Activated naive CD4-positive, alpha-beta T cell treated with anti-CD3 and anti-CD28 coated beads, Interleukin-2, amount 10 ng/mL, durations not matched to agents 7 days and 5 days (primary cell): ENCODE measurements at regions not wholly inside any gene's neighbourhood (a gene's known extent, or its start where the extent isn't known, plus 50 kb on each side); places are given as distances from the start of the nearest gene placed in this dataset.
"Not testable (repeated sequence)": the region's sequence is repeated elsewhere in the genome, so short reads cannot be mapped to it uniquely, and the experiment has no call there.

ENCODE experiments used
- CTCF ChIA-PET: fragments of 350-600 bp; sonication (Branson Sonifier 250); formaldehyde crosslinking; loops from one replicate; lab custom pipeline; 2021; ENCODE audit warnings: antibody characterized with exemption; lab: Charles Lee
- DNase-seq: peaks from one replicate; pipeline ENCODE4 v3.0.0-alpha.2; 2020
- H3K27ac Mint-ChIP-seq: one replicate; pipeline ENCODE4 v1.8.0; 2021; ENCODE audit warnings: mild to moderate bottlenecking, moderate library complexity, mixed read lengths
- H3K27me3 Mint-ChIP-seq: one replicate; pipeline ENCODE4 v1.8.0; 2021; ENCODE audit warnings: mild to moderate bottlenecking, mixed read lengths
- H3K36me3 Mint-ChIP-seq: one replicate; pipeline ENCODE4 v1.8.0; 2021; ENCODE audit warnings: mixed read lengths
- H3K4me1 Mint-ChIP-seq: one replicate; pipeline ENCODE4 v1.8.0; 2021; ENCODE audit warnings: mixed read lengths
- H3K4me3 Mint-ChIP-seq: one replicate; pipeline ENCODE4 v1.8.0; 2021; ENCODE audit warnings: mild to moderate bottlenecking, moderate library complexity, mixed read lengths
- H3K9me3 Mint-ChIP-seq: one replicate; pipeline ENCODE4 v1.8.0; 2021; ENCODE audit warnings: mixed read lengths

DNA sequence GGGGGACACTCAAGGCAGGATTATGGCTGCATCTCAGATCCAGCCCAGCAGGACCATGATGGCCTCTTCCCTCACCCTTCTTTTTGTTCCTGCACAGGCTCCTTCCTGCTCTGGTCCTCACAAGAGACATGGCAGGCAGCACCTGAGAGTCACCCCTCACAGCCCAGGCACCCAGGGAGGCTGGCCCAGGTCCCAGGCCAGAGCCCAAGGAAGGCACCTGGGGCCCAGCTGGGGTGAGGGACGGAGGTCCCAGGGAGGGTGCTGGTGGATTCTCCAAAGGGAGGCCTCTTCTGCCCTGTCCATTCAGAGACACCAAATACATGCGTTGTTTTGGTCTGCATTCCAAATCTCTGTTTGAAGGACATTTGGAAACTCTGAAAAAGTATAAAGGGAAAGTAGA lies 285.4 kb upstream of the HS6ST1 start:
- no peaks in the 10 kb centered on the region for H3K27me3 Mint-ChIP-seq
- CTCF ChIA-PET = no interaction called here
- no peak overlapping the region for H3K27ac Mint-ChIP-seq
- DNase-seq = peak; percentile 14
- no peaks in the 10 kb centered on the region for H3K9me3 Mint-ChIP-seq
- H3K4me1 Mint-ChIP-seq = no peaks in the 10 kb centered on the region
- H3K4me3 Mint-ChIP-seq = no peak overlapping the region
- no peaks in the 10 kb centered on the region for H3K36me3 Mint-ChIP-seq

DNA sequence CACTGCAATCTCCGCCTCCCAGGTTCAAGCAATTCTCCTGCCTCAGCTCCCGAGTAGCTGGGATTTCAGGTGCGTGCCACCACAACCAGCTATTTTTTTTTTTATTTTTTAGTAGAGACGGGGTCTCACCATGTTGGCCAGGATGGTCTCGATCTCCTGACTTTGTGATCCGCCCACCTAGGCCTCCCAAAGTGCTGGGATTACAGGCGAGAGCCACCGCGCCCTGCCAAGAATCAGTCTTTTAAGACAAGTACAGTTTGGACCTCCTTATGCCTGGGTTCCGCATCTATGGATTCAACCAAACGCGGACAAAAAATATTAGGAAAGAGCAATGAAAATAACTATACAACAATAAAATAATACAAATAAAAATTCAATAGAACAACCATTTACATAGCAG lies 285.9 kb upstream of the HS6ST1 start:
- DNase-seq, H3K4me1 Mint-ChIP-seq, CTCF ChIA-PET, H3K36me3 Mint-ChIP-seq, H3K9me3 Mint-ChIP-seq, H3K27me3 Mint-ChIP-seq, H3K27ac Mint-ChIP-seq, H3K4me3 Mint-ChIP-seq: not testable (repeated sequence)

DNA sequence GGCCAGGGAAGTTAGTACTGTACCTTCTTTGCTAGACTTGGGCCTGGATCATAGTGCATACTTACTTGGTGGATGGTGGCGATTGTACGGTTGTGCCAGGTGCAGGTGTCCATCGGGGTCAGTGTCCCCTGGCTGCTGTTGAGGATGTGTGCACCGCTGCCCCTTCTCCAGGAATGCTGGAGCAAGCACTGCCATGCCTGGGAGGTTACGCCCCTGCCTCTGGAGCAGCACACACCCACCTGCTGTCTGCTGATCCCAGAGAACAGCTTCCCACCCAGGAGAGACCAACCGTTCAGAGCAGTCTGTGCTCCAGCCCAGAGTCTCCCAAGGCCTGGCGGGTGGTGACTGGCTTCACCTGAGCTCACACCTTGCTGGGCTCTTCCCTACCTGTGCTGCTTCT lies 286.8 kb upstream of the HS6ST1 start:
- Mint-ChIP-seq H3K9me3 (no peaks in the 10 kb centered on the region), H3K4me1 (no peaks in the 10 kb centered on the region), H3K27me3 (no peaks in the 10 kb centered on the region), H3K27ac (no peak overlapping the region), H3K4me3 (no peak overlapping the region), H3K36me3 (no peaks in the 10 kb centered on the region)
- CTCF ChIA-PET = no interaction called here
- peak; percentile 14 for DNase-seq

DNA sequence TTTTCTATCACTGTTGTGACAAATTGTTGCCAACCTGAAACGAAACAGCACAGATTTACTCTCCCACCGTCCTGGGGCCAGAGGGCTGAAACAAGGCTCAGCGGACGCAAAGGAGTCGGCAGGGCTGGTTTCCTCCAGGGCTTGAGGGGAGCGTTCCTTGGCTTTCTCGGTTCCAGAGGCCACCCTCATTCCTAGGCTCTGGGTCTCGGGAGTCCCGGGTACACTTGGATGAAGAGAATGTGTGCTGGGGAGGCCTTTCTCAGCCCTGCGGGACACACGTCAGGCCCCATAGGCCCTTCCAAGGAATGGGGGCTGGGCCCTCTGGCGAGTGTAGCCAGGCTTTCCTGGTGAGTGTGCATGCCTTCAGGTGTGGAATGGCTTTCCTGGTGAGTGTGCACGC lies 287.3 kb upstream of the HS6ST1 start:
- CTCF ChIA-PET = no interaction called here
- DNase-seq = peak; percentile 17
- Mint-ChIP-seq H3K9me3 (no peaks in the 10 kb centered on the region), H3K27me3 (no peaks in the 10 kb centered on the region), H3K4me3 (no peak overlapping the region), H3K27ac (no peak overlapping the region), H3K36me3 (no peaks in the 10 kb centered on the region), H3K4me1 (no peaks in the 10 kb centered on the region)

DNA sequence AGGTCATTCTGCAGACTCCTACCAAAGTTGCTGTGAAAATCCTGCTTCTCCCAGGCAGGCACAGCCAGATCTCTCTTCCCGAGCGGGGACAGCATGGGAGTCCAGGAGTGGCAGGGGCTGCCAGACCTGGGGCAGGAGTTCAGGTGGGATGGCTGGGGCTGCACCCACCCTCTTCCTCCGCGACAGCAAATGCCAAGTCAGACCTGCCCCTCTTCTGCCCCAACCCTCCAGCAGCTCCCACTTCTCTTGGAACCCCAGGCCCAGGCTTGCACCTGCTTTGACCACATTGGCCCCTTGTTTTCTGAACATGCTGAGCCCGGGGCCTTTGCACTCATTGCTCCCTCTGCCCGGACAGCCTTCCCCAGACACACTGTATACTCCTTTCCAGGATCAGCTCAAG lies 288.2 kb upstream of the HS6ST1 start:
- Mint-ChIP-seq H3K27me3 (no peaks in the 10 kb centered on the region), H3K27ac (no peak overlapping the region), H3K9me3 (no peaks in the 10 kb centered on the region), H3K36me3 (no peaks in the 10 kb centered on the region), H3K4me1 (no peaks in the 10 kb centered on the region), H3K4me3 (no peak overlapping the region)
- CTCF ChIA-PET = no interaction called here
- DNase-seq = peak; percentile 15

DNA sequence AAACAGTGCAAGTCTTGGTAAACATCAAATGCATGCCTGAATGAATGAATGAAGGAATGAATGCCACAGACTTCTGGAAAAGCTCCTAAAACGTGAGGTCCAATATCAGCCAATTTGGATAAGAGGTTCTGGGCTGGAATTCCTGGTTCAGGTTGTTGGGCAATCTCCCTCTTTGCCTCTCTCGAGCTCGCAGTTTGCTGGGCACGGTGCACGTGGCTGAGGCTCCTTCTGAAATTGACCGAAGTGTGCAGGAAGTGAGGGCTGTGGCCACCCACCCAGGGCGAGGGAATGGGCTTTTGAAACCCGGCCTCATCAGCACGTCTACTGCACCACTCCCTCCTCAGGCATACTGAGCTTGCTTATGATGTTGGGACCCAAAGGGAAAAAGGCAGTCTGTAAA lies 288.8 kb upstream of the HS6ST1 start:
- peak; percentile 4 for DNase-seq
- Mint-ChIP-seq H3K4me3 (no peak overlapping the region), H3K36me3 (no peaks in the 10 kb centered on the region), H3K27ac (no peak overlapping the region), H3K9me3 (no peaks in the 10 kb centered on the region), H3K4me1 (no peaks in the 10 kb centered on the region), H3K27me3 (no peaks in the 10 kb centered on the region)
- CTCF ChIA-PET = no interaction called here

DNA sequence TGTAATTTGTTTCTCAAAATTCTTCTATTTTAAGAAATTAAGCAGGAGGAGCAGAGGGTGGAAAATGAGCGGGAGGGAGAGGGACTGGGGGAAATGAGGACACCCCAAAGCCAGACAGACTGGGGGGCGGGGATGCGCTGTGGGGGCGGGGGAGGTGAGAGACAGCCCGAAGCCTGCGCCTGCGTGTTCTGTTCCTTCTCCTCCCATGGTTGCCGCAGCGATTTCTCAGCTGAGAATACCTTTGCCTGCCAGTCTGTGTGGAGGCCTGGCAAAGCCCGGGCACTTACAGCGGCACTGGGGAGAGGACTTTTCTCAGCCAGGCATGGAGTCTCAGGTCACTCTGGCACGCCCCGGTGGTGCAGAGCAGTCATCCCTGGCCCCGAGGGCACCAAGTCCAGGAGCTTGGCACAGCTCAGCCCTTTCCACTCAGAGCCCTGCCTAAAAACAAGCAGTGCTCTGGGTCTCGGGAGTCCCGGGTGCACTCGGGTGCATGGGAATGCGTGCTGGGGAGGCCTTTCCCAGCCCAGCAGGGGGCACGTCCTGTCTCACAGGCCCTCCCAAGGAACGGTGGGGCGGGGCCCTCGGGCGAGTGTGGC lies 289.3 kb upstream of the HS6ST1 start:
- no peak overlapping the region for H3K27ac Mint-ChIP-seq
- no peak for DNase-seq
- no peaks in the 10 kb centered on the region for H3K4me1 Mint-ChIP-seq
- H3K4me3 Mint-ChIP-seq = no peak overlapping the region
- no peaks in the 10 kb centered on the region for H3K9me3 Mint-ChIP-seq
- CTCF ChIA-PET = no interaction called here
- no peaks in the 10 kb centered on the region for H3K27me3 Mint-ChIP-seq
- H3K36me3 Mint-ChIP-seq = no peaks in the 10 kb centered on the region

DNA sequence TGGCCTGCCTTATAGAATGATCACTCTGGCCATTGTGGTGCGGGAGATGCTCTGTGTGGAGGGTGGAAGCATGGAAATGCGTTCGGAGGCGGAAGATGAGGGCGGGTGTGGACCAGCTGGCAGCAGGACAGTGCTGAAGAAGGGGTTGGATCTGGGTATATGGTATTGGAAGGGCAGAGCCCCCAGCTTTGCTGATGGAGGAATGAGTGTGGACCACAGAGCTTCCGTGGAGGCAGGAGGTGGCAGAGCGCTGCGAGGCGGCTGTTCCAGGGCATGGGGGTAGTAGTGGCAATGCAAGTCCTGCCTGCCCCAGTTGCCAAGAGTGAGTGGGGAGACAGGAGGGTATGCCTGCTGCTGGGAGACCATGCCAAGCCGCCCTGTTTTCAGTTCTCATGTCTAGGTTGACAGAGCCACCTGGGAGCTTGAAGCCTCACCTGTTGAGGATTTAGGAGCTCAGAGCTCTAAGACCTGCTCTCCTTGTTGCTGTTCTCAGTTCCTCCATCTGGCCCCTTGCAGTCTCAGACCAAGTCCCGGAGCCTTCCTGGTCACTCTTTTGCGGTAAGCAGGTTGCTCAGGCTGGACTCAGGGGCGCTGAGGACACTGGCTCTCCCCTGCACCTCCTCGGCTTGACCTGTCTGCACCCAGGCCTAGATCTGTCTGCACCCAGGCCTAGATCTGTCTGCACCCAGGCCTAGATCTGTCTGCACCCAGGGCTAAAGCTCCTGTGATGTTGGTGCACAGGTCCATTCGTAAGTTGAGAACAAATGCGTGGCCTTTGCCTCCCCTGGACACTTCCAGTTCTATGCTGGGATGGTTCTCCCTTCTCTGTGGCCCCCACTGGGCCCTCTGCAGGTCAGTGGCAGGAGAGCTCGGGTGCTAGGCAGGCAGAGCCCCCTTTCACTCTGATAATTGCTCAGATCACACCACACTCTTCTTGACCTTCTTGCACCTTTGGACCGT lies 290.5 kb upstream of the HS6ST1 start:
- no peak overlapping the region for H3K4me3 Mint-ChIP-seq
- H3K27me3 Mint-ChIP-seq = no peaks in the 10 kb centered on the region
- H3K27ac Mint-ChIP-seq = no peak overlapping the region
- no peaks in the 10 kb centered on the region for H3K4me1 Mint-ChIP-seq
- DNase-seq = no peak
- H3K36me3 Mint-ChIP-seq = no peaks in the 10 kb centered on the region
- H3K9me3 Mint-ChIP-seq = no peaks in the 10 kb centered on the region
- CTCF ChIA-PET = no interaction called here

DNA sequence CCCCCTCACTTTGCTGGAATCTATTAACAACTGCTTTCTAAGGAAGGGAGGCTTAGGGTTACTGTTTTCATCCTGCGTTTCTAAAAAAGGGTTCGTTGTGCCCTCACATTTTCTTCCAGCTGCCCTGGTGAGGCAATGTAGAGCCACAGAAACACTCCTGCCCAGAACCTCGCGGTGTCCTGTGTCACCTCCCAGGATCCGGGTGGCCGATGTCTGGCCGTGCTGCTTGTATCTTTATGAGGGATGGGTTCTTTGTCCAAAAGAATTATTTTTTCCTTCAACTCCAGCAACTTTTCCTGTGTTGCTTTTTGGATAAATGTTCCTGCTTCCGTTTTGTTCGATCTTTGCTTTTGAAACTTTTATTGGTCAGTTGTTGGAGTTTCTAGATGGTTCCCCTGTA lies 291.8 kb upstream of the HS6ST1 start:
- no peak for DNase-seq
- no peaks in the 10 kb centered on the region for H3K4me1 Mint-ChIP-seq
- H3K27me3 Mint-ChIP-seq = no peaks in the 10 kb centered on the region
- H3K36me3 Mint-ChIP-seq = no peaks in the 10 kb centered on the region
- CTCF ChIA-PET = no interaction called here
- no peak overlapping the region for H3K4me3 Mint-ChIP-seq
- no peak overlapping the region for H3K27ac Mint-ChIP-seq
- peaks cover 4% of the 10 kb centered on the region for H3K9me3 Mint-ChIP-seq

DNA sequence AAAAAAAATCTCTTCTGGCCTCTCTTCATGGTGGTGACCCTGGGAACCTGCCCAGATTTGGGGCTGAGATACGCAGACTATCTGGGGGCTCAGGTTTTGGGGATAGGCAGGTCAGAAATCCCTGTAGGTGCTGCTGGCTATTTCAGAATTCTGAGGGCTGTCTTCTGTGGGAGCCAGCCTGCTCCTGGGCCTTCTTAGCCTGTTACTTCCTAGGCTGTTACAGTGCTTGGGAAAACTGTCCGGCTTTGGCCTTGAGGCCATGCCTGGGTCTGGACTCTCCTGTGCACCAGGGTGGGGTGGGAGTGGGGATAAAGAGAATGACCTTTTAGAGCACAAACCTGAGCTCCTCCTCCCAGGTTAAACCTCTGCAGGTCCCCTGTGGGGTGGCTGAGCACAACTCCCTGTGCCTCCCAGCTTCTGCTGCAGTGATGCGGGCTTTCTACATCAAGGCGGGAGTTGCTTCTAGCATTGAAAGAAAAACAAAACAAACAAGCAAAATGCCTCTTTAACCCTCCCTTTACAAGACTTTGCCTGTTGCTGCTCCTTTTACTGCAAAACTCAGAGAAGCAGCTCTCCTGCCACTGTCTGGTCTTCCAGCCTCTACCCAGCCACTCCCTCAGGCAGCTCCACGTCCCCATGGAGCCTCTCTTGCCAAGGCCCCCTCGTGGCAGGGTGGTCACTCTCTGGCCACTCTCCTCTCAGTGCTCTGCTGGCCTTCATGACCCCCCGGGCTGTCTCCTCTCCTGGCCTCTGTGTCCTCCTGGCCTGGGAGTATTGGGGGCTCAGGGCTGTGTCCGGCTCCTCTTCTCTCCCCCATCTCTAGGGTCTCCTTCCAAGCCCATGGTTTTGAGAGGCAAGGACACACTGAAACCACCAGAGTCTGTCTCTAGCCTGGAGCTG lies 293.0 kb upstream of the HS6ST1 start:
- H3K27ac Mint-ChIP-seq = no peak overlapping the region
- H3K36me3 Mint-ChIP-seq = no peaks in the 10 kb centered on the region
- no peaks in the 10 kb centered on the region for H3K27me3 Mint-ChIP-seq
- peaks cover 4% of the 10 kb centered on the region for H3K9me3 Mint-ChIP-seq
- H3K4me1 Mint-ChIP-seq = no peaks in the 10 kb centered on the region
- H3K4me3 Mint-ChIP-seq = no peak overlapping the region
- CTCF ChIA-PET = no interaction called here
- DNase-seq = no peak

DNA sequence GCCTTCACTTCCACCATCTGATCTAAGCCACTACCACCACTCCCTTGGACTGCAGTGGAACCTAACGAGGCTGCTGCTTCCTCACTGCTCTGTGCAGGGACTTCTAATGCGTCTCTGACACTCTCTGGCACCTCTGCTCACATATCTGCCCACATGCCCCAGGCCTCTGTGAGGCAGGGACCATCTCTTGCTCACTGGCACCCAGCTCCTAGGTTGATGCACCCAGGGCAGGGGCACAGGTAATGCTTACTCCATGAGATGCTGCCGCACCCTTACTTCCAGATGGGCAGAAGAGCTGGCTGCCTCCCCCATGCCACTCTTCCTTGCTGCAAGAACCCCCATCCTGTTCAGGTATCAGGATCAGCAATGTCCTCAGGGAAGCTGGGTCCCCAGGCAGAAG lies 294.0 kb upstream of the HS6ST1 start:
- no peaks in the 10 kb centered on the region for H3K36me3 Mint-ChIP-seq
- H3K4me3 Mint-ChIP-seq = no peak overlapping the region
- CTCF ChIA-PET = no interaction called here
- H3K27ac Mint-ChIP-seq = no peak overlapping the region
- peaks cover 4% of the 10 kb centered on the region for H3K9me3 Mint-ChIP-seq
- no peaks in the 10 kb centered on the region for H3K4me1 Mint-ChIP-seq
- DNase-seq = no peak
- H3K27me3 Mint-ChIP-seq = no peaks in the 10 kb centered on the region

DNA sequence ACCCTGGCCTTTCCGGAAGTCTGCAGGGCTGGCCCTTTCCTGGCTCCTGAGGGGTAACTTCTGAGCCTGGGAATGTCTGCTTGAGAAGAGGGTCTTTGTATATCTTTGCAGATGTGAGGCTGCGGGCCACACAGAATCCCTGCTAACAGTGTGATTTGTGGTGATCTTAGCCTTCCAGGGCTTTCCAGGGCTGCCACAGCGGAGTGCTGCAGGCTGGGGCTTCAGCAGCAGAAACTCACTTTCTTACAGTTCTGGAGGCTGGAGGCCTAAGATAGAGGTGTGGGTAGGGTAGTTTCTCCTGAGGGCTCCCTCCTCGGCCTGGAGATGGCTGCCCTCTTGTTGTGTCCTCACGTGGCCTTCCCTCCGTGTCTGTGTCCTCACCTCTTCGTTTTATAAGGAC lies 294.7 kb upstream of the HS6ST1 start:
- Mint-ChIP-seq H3K27me3 (no peaks in the 10 kb centered on the region), H3K4me3 (no peak overlapping the region), H3K36me3 (no peaks in the 10 kb centered on the region), H3K9me3 (peaks cover 4% of the 10 kb centered on the region), H3K27ac (no peak overlapping the region), H3K4me1 (no peaks in the 10 kb centered on the region)
- DNase-seq = no peak
- CTCF ChIA-PET = no interaction called here

DNA sequence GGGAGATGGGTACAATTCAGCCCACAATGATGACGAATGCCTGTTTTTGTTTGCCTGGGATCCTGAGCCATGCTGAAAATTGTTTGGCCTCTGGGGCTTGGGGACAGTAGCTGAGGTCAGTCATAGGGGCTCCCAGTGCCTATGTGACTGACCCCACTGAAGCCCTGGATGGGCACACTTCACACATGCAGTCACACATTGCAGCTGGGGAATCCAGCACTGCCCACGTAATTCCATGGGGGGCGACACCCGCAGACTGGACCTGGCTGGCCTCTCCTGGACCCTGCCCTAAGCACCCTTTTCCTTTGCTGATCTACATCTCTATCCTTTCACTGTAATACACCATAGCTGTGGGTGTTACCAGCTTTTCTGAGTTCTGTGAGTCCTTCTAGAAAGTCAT lies 295.2 kb upstream of the HS6ST1 start:
- Mint-ChIP-seq H3K4me3 (no peak overlapping the region), H3K4me1 (no peaks in the 10 kb centered on the region), H3K27ac (no peak overlapping the region), H3K9me3 (peaks cover 4% of the 10 kb centered on the region), H3K27me3 (no peaks in the 10 kb centered on the region), H3K36me3 (no peaks in the 10 kb centered on the region)
- CTCF ChIA-PET = no interaction called here
- no peak for DNase-seq

DNA sequence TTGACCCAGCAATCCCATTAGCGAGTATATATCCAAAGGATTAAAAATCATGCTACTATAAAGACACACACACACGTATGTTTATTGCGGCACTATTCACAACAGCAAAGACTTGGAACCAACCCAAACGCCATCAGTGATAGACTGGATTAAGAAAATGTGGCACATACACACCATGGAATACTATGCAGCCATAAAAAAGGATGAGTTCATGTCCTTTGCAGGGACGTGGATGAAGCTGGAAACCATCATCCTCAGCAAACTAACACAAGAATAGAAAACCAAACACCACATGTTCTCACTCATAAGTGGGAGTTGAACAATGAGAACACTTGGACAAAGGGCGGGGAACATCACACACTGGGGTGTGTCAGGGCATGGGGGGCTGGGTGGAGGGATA lies 296.2 kb upstream of the HS6ST1 start:
- not testable (repeated sequence) for DNase-seq
- peak overlapping the region; percentile 28 for H3K27ac Mint-ChIP-seq

More for the DNA sequence above, 296.2 kb upstream of the HS6ST1 start:
- H3K27me3 Mint-ChIP-seq, H3K9me3 Mint-ChIP-seq, CTCF ChIA-PET, H3K36me3 Mint-ChIP-seq, H3K4me3 Mint-ChIP-seq, H3K4me1 Mint-ChIP-seq: not testable (repeated sequence)
